ENCODE measurements at regions not wholly inside any gene's neighbourhood (a gene's known extent, or its start where the extent isn't known, plus 50 kb on each side); places are given as distances from the start of the nearest gene placed in this dataset.

DNA sequence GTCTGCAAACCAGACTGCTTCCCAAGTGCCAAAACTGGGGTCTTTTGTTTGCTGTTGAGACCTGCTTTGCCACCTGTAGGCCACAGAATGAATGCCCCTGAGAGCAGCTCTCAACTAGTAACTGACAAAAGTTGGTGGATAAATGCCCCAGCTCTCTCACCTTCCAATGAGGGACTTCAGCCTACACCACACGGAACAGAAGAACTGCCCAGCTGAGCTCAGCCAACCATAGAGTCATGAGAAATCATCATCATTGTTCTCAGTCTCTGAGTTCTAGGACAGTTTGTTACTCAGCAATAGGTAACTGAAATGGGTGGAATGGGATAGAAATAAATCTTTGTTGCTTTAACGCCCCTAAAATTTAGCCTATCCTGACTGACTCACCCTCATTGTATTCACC lies 59.1 kb upstream of the MRI1 start:
- TF ChIP-seq, protein P1, sequence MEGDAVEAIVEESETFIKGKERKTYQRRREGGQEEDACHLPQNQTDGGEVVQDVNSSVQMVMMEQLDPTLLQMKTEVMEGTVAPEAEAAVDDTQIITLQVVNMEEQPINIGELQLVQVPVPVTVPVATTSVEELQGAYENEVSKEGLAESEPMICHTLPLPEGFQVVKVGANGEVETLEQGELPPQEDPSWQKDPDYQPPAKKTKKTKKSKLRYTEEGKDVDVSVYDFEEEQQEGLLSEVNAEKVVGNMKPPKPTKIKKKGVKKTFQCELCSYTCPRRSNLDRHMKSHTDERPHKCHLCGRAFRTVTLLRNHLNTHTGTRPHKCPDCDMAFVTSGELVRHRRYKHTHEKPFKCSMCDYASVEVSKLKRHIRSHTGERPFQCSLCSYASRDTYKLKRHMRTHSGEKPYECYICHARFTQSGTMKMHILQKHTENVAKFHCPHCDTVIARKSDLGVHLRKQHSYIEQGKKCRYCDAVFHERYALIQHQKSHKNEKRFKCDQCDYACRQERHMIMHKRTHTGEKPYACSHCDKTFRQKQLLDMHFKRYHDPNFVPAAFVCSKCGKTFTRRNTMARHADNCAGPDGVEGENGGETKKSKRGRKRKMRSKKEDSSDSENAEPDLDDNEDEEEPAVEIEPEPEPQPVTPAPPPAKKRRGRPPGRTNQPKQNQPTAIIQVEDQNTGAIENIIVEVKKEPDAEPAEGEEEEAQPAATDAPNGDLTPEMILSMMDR (IDR thresholded peaks at IDR 0.05): no peak
- no peak for TF ChIP-seq POLR2A (IDR thresholded peaks at IDR 0.05)
